Lower leg skin (tissue), 3 donors: ENCODE measurements at regions not wholly inside any gene's neighbourhood (a gene's known extent, or its start where the extent isn't known, plus 50 kb on each side); places are given as distances from the start of the nearest gene placed in this dataset.

Experiments
- POLR2A ChIP-seq, 2 donors: fragments of 450-650 bp; IDR thresholded peaks; one replicate each; pipeline ENCODE4 v1.6.1; 2016 to 2017; ENCODE audit warnings: antibody characterized with exemption in 2 of 2, mild to moderate bottlenecking in 1 of 2, moderate library complexity in 1 of 2
- TF ChIP-seq, protein P1 (sequence below), 3 donors: fragments of 450-650 bp; IDR thresholded peaks; one replicate each; pipeline ENCODE4 v1.5.1; 2016; ENCODE audit warnings: antibody characterized with exemption in 3 of 3, mild to moderate bottlenecking in 3 of 3, moderate library complexity in 2 of 3

- TF ChIP-seq, protein P1, sequence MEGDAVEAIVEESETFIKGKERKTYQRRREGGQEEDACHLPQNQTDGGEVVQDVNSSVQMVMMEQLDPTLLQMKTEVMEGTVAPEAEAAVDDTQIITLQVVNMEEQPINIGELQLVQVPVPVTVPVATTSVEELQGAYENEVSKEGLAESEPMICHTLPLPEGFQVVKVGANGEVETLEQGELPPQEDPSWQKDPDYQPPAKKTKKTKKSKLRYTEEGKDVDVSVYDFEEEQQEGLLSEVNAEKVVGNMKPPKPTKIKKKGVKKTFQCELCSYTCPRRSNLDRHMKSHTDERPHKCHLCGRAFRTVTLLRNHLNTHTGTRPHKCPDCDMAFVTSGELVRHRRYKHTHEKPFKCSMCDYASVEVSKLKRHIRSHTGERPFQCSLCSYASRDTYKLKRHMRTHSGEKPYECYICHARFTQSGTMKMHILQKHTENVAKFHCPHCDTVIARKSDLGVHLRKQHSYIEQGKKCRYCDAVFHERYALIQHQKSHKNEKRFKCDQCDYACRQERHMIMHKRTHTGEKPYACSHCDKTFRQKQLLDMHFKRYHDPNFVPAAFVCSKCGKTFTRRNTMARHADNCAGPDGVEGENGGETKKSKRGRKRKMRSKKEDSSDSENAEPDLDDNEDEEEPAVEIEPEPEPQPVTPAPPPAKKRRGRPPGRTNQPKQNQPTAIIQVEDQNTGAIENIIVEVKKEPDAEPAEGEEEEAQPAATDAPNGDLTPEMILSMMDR (IDR thresholded peaks at IDR 0.05): no peak
- TF ChIP-seq POLR2A (IDR thresholded peaks at IDR 0.05): no peak
These were observed 372.2 kb downstream of the NFIB start for GRCh38 chr9:13941714-13942113.
